Spinal cord (tissue), 9 donors: ENCODE measurements at regions not wholly inside any gene's neighbourhood (a gene's known extent, or its start where the extent isn't known, plus 50 kb on each side); places are given as distances from the start of the nearest gene placed in this dataset.
A peak's percentile ranks its signal among the peaks of the same experiment; 100 is the strongest.

ENCODE experiments used
- DNase-seq, 6 donors: peaks; one replicate each; pipeline versions ENCODE4 v3.0.0 to v3.0.0-alpha.2; 2013 to 2015; ENCODE audit warnings: low spot score in 6 of 6, low read depth in 4 of 6
- H3K27ac ChIP-seq: one replicate; pipeline ENCODE4 v1.5.1; 2013; ENCODE audit warnings: low read depth, low read length, control low read depth
- H3K27me3 ChIP-seq: one replicate; pipeline ENCODE4 v1.6.1; 2013; ENCODE audit warnings: low read length; ENCODE audit not compliant: control insufficient read depth, insufficient read depth
- H3K36me3 ChIP-seq: one replicate; pipeline ENCODE4 v1.6.1; 2013; ENCODE audit warnings: low read length; ENCODE audit not compliant: control insufficient read depth, insufficient read depth
- H3K4me1 ChIP-seq: one replicate; pipeline ENCODE4 v1.6.1; 2013; ENCODE audit warnings: low read length; ENCODE audit not compliant: control insufficient read depth, insufficient read depth
- H3K4me3 ChIP-seq: one replicate; pipeline ENCODE4 v1.5.1; 2013; ENCODE audit warnings: low read depth, low read length, control low read depth
- H3K9me3 ChIP-seq: one replicate; pipeline ENCODE4 v1.6.1; 2013; ENCODE audit warnings: low read length; ENCODE audit not compliant: control insufficient read depth, insufficient read depth
- WGBS: methylation state at CpG from one replicate; pipeline ENCODE4 v1.1.5; 2013; ENCODE audit warnings: missing lambda C conversion rate; ENCODE audit not compliant: insufficient coverage; 5-methylcytosine and 5-hydroxymethylcytosine counted together
- donor health status: healthy.

GRCh38 chr7:25279705-25280104 is 51.4 kb upstream of the NPVF start:
- H3K27me3 ChIP-seq: no peaks in the 10 kb centered on the region
- 77% methylated on average over 3 of the region's 4 CpGs for WGBS
- H3K9me3 ChIP-seq: no peaks in the 10 kb centered on the region
- H3K27ac ChIP-seq: no peak overlapping the region
- no peak for DNase-seq
- peaks cover 3% of the 10 kb centered on the region for H3K4me1 ChIP-seq
- H3K36me3 ChIP-seq: no peaks in the 10 kb centered on the region
- no peak overlapping the region for H3K4me3 ChIP-seq

GRCh38 chr7:25280181-25280580 is 51.9 kb upstream of the NPVF start:
- Histone ChIP-seq H3K4me3 (no peak overlapping the region), H3K27ac (no peak overlapping the region), H3K9me3 (no peaks in the 10 kb centered on the region), H3K36me3 (no peaks in the 10 kb centered on the region), H3K27me3 (no peaks in the 10 kb centered on the region), H3K4me1 (peaks cover under 1% of the 10 kb centered on the region)
- DNase-seq: no peak
- 63% methylated on average over 1 of the region's 3 CpGs for WGBS

DNA sequence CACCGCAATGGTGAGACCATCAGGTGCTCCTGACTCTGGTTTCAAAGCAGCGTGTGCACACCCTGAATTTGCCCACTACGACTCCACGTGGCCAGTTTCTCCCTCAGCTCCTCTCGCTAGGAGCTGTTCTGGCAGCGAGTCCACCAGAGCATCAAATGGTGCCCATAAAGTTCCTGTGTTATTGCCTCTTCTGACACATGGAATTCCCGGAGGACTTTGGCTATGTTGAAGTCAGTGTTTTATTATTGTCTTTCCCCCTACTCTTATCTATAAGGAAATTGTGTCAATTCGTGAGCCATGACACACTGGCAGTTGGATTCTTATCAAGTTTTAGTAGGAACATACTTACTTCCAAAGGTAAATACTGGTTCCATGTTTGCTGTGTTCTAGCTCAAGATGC is 53.9 kb upstream of the NPVF start:
- H3K27ac ChIP-seq: no peak overlapping the region
- H3K9me3 ChIP-seq: no peaks in the 10 kb centered on the region
- H3K27me3 ChIP-seq: no peaks in the 10 kb centered on the region
- H3K4me3 ChIP-seq: no peak overlapping the region
- no peaks in the 10 kb centered on the region for H3K4me1 ChIP-seq
- H3K36me3 ChIP-seq: no peaks in the 10 kb centered on the region
- 93% methylated on average over 5 of the region's 8 CpGs for WGBS
- no peak for DNase-seq

- Histone ChIP-seq H3K36me3 (no peaks in the 10 kb centered on the region), H3K27ac (no peak overlapping the region), H3K4me3 (no peak overlapping the region), H3K9me3 (no peaks in the 10 kb centered on the region), H3K4me1 (no peaks in the 10 kb centered on the region), H3K27me3 (no peaks in the 10 kb centered on the region)
- DNase-seq: no peak
These were observed 58.5 kb upstream of the NPVF start for GRCh38 chr7:25286756-25287155.

GRCh38 chr7:25287291-25287690 is 59.0 kb upstream of the NPVF start:
- WGBS: 95% methylated on average over 2 of the region's 6 CpGs
- no peaks in the 10 kb centered on the region for H3K27me3 ChIP-seq
- no peak overlapping the region for H3K27ac ChIP-seq
- H3K4me1 ChIP-seq: no peaks in the 10 kb centered on the region
- no peak for DNase-seq
- H3K9me3 ChIP-seq: no peaks in the 10 kb centered on the region
- no peak overlapping the region for H3K4me3 ChIP-seq
- no peaks in the 10 kb centered on the region for H3K36me3 ChIP-seq

GRCh38 chr7:25288556-25289307 is 60.4 kb upstream of the NPVF start:
- 30% methylated on average over 3 of the region's 6 CpGs for WGBS
- H3K27ac ChIP-seq: peak overlapping the region; percentile 33
- H3K4me3 ChIP-seq: no peak overlapping the region
- no peaks in the 10 kb centered on the region for H3K9me3 ChIP-seq
- no peaks in the 10 kb centered on the region for H3K36me3 ChIP-seq
- peak in 5 of 6 donors; percentile 63 to 90 (median 73) for DNase-seq
- no peaks in the 10 kb centered on the region for H3K27me3 ChIP-seq
- H3K4me1 ChIP-seq: no peaks in the 10 kb centered on the region

- H3K4me3 ChIP-seq: no peak overlapping the region
- DNase-seq: no peak
- WGBS: no CpG with 5 or more reads among the region's 1 CpG
- no peaks in the 10 kb centered on the region for H3K27me3 ChIP-seq
- H3K36me3 ChIP-seq: no peaks in the 10 kb centered on the region
- H3K9me3 ChIP-seq: no peaks in the 10 kb centered on the region
- no peaks in the 10 kb centered on the region for H3K4me1 ChIP-seq
- H3K27ac ChIP-seq: peak overlapping the region; percentile 33
These were observed 61.2 kb upstream of the NPVF start for GRCh38 chr7:25289518-25289917.

GRCh38 chr7:25294624-25295023 is 66.3 kb upstream of the NPVF start:
- DNase-seq: no peak
- 100% methylated on average over 1 of the region's 3 CpGs for WGBS

DNA sequence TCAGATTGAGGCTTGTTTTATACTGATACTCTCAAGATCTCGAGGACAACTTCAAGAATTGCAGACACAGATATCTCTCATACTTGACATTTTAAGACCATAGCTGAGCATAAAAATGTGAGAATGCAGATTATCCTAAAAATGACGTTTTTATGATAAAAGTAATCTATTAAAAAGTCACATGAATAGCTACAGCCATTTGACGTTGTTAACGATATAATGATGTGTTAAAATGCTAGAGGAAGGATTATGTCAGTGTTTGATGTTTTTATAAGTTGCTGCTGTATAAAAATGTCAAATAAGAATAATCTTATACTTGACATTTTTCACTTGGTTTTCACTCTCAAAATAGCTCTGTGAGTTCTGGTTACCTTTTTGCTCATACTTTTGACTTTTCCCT is 67.1 kb upstream of the NPVF start:
- H3K9me3 ChIP-seq: no peaks in the 10 kb centered on the region
- no peaks in the 10 kb centered on the region for H3K36me3 ChIP-seq
- no peak overlapping the region for H3K4me3 ChIP-seq
- H3K4me1 ChIP-seq: no peaks in the 10 kb centered on the region
- H3K27me3 ChIP-seq: no peaks in the 10 kb centered on the region
- H3K27ac ChIP-seq: no peak overlapping the region
- no peak for DNase-seq
- no CpG with 5 or more reads among the region's 4 CpGs for WGBS

More at GRCh38 chr7:25294624-25295023, 66.3 kb upstream of the NPVF start:
- Histone ChIP-seq H3K4me3 (no peak overlapping the region), H3K27me3 (no peaks in the 10 kb centered on the region), H3K4me1 (no peaks in the 10 kb centered on the region), H3K27ac (no peak overlapping the region), H3K9me3 (no peaks in the 10 kb centered on the region), H3K36me3 (no peaks in the 10 kb centered on the region)

DNA sequence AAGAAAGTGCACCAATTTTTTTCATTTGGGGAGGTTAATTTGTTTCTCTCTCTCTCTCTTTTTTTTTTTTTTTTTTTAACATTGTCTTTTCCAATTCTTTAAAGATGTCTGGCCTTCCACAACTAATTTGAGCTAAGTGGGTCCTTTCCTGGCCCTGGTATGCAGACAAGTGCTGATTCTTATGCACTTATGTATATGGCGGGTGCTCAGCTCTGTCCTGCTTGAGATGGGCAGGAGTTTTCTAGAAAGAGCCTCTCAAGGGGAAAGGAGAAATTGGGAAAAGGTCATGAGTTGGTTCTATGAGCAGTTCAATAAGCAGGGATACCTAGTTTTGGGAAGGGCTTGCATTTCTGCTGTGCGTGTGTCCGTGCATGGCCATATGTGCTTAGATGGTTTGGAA is 67.8 kb upstream of the NPVF start:
- Histone ChIP-seq H3K36me3 (no peaks in the 10 kb centered on the region), H3K4me1 (no peaks in the 10 kb centered on the region), H3K9me3 (no peaks in the 10 kb centered on the region), H3K4me3 (no peak overlapping the region), H3K27ac (no peak overlapping the region), H3K27me3 (no peaks in the 10 kb centered on the region)
- WGBS: 88% methylated on average over 1 of the region's 3 CpGs
- no peak for DNase-seq
